Activated T-cell treated with anti-CD3 and anti-CD28 coated beads for 48 hours (primary cell): ENCODE measurements at regions not wholly inside any gene's neighbourhood (a gene's known extent, or its start where the extent isn't known, plus 50 kb on each side); places are given as distances from the start of the nearest gene placed in this dataset.
"Not testable (repeated sequence)": the region's sequence is repeated elsewhere in the genome, so short reads cannot be mapped to it uniquely, and the experiment has no call there.

Experiments used
- DNase-seq: peaks from one replicate; pipeline ENCODE4 v3.0.0-alpha.2; 2020; ENCODE audit warnings: low read depth

DNA sequence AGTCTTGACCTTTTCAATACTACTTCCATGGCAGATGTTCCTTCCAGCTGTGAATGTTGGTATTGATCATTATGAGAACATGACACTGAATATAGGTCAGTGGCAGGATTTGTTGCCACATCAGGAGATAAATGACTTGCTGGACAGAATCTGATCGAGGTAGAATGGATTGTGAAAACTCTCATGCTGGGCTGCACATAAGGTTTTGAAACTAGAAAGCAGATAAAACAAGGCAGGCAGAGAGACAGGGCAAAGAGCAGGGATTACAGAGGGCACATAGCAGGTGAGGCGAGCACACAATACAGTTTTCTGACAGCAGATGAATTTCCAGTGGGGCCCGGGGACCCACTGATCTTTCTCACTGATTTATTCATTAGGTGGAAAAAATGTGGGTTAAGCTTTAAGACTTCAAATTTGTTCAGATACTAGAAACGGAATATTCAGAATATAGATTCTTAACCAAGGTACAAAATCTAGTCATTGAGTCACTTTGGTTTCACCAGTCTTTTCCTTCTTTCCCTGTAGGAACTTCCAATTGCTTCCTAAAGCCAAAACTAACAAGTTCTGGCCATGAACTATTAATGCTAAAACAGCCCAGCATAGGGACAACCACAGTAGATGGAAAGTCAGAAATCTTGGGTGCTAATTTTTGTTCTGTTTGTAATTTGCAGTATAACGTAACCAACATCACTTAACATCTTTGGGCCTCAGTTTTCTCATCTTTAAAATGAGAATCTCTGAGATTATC lies 296.0 kb upstream of the PTBP2 start:
- no peak for DNase-seq

DNA sequence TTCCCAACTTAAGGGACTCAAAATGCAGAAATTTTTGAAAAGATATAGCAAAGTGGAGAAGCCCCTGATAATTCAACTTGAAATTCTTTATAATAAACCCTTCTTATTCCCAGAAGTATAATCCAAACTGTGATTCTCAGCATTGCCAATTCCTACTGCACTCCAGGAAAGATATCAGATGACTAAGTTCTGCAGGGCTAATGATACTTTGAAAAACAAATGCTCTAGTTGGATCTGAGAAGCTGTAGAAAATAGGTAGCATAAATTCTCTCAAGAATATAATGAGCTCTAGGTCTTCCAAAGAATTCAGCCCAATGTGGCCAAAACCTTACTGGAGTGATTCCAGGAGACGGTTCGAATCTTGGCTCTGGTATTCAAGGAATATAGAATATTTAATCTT lies 294.0 kb upstream of the PTBP2 start:
- DNase-seq, result no peak

DNA sequence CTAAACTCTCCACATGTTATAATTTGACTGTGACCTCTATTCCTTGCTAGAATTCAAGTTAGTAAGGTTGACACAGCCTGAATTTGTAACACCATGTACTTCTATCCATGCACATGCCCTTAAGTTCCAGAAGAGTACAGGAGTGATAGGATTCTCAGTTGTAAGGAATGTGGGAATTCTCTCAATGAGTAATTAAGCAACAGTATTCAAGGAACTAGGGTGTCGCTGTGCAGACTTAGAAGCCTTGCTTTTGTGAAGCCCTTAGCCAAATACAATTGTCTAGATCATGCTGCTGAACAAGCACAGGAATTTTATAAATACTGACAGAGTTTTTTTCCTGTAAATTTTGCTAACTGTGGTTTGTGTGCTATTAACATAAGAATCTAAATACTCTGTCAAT lies 276.3 kb upstream of the PTBP2 start:
- DNase-seq, result no peak

DNA sequence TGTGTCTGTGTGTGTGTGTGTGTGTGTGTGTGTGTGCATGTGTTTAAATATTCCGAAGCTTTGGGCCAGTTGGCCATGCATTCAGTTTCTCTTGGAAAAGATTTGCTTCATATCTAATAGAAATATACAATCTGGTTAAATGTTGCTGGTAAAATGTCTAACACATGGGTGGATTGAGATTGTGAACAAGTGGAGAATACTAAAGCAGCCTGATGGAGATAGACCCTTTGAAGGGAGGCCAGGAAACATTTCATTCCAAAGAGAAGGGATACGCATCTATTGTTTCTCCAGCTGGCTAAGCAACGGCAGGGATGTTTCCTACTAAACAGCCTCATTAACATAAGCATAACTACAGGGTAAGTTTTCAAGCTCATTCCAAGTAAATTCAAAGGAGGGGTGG lies 257.5 kb upstream of the PTBP2 start:
- DNase-seq, result no peak

DNA sequence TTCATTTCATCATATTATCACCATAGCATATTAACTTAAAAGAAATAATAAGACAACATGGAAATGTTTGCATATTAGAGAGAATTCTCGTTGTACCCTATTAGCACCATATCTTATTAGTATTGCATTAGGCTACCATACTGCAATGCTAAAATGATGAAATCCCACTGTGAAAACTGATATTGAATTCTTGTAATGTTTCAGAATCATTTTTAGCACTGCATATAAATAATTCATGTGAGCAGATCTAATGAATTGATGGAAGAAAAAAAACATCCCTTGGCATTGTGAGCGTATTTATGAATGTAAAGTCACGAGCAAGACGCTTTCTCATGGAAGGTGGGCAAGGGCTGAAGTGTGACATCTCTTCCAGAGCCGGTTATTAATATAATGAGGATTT lies 257.1 kb upstream of the PTBP2 start:
- DNase-seq, result no peak

DNA sequence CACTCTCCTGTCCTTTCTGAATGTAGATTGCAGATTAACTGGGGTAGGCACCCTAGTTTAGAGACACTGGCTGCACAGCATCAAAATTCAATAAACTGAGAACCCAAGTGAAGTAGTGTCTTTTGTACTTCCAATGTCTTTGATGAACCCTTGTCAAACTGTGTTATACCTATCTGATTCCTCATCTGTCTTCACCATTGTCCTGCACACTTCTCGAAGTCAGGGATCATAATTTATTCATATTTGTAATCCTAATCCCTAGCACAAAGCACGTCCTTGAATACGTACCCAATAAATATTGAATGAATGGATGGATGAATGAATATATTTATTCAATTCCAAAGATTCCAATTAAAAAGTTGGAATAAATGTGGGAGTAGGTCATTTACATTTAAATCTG lies 256.6 kb upstream of the PTBP2 start:
- no peak for DNase-seq

DNA sequence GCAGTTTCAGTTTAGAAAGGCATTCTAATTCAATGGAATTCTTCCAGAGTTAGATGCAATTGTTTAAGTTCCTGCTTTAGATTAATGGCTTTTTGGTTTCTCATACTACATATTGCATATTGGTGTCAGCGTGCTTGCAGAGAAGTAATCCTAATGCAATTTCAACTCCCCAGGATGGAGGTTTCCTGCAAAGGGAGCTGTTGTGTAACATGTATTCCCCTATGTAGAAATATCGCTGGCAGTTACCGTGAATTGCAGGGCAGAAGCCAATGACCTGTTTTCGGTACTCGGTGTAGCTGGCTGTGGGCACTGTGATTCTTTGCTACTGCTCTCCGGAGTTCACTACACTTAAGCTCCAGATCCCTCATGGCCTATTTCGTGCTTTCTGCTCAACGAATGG lies 256.1 kb upstream of the PTBP2 start:
- DNase-seq, result no peak

DNA sequence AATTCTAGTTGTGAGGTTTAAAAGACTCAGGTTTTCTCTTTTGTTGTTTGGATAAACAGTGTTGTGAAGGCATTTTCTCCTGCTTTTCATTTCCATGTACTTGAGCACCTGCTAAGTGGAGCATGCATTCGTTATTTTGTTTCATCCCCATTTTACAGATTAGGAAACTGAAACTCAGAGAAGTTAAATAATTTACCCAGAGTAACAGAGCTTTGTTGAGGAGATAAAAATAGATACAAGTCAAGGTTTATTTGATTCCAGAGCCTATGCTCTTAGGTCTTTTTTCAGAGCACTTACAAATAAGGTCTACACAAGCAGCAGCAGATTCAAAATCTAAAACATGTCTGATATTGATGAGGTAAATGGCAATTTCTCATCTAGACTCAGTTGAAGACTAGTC lies 254.7 kb upstream of the PTBP2 start:
- DNase-seq, result no peak

DNA sequence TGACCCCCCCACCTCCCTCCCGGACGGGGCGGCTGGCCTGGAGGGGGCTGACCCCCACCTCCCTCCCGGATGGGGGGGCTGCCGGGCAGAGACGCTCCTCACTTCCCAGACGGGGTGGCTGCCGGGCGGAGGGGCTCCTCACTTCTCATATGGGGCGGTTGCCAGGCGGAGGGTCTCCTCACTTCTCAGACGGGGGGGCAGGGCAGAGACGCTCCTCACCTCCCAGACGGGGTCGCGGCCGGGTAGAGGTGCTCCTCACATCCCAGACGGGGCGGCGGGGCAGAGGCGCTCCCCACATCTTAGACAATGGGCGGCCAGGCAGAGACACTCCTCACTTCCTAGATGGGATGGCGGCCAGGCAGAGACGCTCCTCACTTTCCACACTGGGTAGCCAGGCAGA lies 251.9 kb upstream of the PTBP2 start:
- DNase-seq, result not testable (repeated sequence)

DNA sequence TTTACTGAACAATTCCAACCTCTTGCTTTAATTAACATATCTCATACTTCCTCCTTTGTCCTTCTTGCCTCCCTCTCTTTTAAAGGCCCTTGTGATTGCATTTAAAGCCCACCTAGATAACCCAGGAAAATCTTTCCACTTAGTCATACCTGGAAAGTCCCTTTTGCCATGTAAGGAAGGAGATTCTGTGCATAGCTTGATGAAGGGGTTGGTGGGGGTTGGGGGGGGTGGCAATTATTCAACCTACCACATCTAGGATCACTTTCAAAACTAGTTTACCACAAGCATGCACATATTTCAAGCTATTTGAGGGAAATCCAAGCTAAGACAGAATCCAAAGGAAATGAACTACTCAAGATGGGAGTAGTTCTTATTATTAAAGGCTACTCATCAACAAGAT lies 249.1 kb upstream of the PTBP2 start:
- DNase-seq, result no peak

DNA sequence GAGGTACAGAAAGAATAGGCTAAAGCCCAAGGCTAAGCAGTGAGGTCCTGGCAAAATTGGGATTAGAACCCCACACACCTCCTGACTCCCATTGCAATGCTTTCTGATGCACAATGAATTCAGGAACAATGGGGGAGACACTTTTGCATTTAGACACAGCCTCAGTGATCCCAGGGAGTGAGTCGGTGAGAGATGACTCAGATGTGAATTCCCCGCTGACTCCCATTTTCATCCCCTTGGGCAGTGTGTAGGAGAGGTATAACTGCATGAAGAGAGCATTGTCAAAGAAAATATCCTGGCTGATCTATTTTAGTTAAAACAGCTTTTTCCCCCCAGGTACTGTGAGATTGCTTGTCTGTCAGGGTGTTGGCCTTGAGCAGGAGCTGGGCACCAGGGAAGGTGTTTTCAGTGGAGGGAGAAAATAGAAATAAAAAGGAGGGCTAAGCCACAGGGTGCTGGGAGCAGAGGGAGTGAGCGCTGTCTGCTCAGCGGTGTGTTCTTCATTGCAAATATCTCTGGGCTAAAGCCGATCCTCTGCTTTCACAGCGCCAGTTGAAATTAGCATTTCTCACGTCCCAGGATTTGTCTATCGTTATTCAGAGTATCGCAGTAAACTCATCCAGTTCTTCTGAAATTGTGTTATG lies 247.7 kb upstream of the PTBP2 start:
- DNase-seq, result no peak

DNA sequence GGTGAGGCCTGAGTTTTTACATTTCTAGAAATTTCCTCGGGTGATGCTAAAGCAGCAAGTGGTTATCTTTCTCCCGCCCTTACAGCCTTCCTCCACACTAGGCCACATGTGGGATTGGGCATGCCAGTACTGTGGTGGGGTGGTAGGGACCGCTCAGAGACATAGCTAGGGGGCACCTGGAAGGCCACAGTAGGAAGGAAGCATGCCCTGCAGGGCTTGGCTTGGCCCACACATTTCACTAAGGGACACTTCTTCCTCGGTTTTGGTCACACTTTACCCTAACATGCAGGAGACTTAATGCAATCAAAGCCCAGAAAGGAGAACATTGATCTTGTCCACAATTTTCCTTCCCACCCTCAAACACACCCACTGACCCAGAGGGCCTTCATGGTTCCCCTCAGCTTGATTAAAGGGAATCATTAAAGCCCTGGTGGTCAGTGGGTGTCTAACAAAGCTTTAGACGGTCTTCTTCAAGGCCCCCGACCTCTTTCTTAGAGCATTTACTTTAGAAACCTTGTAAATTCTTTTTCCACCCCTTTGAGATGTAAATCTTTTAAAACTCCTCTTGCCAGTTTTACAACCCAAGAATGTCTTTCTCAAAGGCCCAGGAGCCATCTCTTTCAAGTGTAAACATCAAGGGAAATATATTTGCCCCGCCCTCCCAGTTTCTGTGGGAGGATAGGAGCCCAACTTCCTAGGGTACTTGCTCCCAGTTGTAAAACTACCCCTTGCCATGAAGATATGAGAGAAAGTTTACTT lies 246.4 kb upstream of the PTBP2 start:
- no peak for DNase-seq

DNA sequence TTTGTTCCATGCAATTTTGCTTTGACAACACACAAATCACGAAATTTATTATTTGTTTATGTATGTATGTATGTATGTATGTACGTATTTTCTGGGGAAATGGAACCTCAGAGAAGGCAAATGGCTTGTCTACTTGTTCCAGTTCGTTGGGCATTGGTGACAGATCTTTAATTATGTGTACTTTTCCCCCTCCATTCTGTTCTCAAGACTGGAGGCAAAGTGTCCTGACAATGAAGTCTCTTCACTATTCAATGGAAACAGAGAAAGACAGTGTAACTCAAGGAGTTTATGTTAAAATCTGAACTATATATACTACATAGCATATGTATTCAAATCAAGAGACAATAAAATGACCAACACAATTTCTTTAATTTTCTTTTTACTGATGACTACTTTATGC lies 245.7 kb upstream of the PTBP2 start:
- DNase-seq, result no peak

DNA sequence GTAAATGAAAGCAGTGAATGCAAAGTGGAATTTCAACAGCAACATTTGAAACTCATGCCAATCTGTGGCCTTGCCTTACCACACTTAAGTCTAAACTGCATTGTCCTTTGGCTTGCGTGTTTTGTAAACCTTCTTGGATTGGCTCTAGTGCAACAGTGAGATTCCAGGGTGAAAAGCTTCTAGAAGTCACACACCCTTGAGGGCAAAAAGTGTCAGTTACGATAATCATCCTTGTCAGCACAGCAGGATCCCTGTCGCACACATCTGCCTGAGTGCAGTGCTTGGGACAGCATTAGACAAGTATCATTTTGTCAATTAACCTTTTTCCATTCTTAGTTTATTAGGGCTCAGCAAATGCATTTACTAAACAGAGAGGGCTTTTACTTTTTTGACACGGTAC lies 243.4 kb upstream of the PTBP2 start:
- DNase-seq, result no peak

DNA sequence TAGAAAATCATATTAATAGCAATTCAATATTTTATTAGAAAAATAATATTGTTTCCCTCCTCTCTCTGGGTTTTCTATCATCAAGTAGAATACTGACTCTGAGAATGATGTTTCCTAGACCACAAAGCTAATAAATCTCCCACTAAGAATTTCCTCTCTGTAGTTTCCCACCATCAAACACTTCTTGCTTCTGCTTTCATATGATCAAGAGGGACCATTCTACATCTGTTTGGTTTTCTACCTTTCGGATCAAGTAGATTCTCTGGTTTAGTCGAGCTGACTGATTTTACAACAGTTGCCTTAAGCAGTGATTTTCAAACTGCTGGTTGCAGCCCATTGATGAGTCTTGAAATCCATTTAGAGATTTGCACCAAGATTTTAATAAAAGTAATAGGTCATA lies 240.2 kb upstream of the PTBP2 start:
- DNase-seq, result no peak

DNA sequence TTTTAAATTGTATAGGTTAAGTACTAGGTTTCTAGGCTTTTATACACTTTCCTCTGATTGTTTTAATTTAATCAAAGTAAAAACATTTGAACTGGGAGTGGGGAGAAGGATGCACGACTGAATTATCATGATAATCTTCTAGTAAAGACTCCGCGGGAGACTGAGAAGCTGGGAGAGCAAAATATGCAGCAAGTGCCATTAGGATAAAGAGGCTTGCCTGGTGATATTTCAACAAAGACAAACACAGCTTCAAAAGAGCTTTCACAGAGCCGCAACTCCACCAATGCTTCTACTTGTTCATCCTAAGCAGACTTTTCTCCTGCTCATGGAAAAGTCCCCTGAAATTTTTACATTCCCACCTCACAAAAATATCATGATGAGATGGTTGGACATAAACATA lies 239.0 kb upstream of the PTBP2 start:
- no peak for DNase-seq

DNA sequence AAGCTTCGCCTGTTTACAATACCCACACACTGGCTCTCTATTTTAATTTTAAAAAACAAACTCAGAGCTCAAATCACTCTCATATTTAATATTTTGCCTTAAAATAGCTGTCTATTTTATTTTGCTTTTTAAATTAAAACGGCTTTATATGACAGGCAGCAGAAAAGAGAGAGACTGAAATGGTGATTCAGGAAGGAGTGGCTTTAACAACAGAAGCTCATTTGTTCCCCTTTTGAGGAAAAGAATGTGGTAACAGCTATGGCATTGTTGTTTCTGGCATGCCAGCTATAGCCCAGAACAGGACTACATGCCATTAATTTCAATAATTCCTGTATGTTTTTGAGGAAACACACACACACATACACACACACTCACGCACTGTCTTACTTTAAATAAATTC lies 234.2 kb upstream of the PTBP2 start:
- no peak for DNase-seq

DNA sequence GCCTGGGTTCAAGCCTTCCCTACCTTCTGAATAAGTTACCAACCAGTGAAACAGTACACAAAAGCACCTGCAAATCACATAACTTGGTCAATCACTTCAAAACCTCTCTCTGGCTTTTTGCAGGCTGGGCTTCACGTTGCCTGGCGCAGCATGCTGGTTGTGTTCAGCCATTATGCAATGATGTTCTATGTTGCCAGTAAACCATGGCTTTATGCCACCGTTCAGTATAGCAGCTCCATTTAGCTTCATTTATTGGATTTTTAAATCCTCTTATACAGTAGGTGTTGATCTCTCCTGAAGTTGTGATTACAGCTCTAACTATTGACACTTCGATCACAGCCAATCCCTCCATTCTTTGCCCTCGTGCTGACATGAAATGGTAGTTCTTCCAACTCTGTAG lies 233.6 kb upstream of the PTBP2 start:
- no peak for DNase-seq

DNA sequence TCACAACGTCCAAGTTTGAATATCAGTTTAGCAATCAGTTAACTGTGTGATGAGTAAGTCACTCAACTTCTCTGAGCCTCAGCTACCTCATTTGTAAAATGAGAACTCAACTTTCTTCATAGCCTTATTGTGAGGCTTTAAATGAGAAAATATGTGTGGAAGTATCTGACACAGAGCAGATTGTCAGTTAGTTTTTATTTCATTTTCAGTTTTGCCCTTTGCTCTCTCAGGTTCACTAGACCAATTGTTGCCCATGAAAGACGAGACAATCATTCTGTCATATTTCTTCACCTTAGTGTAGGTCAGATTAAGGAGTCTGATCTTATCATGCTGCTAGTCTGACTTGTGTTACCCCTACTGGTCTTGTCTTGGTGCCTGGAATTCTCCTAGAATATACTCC lies 232.8 kb upstream of the PTBP2 start:
- no peak for DNase-seq

DNA sequence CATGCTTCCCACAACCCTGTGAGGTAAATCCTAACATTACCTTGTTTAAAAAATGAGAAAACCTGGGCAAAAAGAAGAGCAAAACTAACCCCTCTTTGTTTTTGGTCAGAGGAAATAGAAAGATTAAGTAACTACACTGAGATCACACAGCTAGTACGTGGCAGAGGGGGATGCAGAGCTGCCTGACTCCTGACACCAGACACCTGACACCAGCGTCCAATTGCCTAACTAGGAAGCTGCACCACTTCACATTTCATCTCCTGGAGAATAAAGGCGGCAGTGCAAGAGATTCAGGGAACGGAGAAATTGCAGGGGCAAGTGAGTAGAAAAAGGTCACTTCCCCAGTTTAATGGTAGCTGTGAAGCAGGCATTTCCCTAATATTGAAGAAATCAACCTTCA lies 229.3 kb upstream of the PTBP2 start:
- DNase-seq, result no peak

DNA sequence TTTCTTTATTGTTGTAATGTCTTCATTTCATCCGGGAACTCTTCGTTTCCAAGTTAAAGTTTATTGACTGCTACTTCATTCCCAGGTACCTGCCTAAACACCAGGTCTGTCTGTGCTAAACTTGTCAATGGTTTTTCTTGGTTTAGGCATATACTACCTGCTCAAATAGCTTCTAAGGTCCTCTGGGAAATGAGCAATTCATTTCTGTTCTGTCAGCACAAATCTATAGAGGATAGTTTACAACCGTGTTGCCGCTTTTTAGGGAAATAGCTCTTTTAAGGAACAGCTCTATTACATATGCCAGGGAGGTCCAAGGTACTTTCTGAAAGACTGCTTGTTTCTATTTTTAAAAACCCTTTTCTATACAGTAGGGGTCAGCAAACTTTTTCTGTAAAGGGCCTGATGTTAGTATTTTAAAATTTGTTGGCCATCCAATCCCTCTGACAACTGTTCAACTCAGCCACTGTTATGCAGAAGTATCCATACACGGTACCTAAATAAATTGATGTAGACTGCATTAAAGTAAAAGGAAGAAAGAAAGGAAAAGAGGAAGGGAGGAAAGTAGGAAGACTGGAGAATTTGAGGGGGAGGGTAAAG lies 222.7 kb upstream of the PTBP2 start:
- no peak for DNase-seq

DNA sequence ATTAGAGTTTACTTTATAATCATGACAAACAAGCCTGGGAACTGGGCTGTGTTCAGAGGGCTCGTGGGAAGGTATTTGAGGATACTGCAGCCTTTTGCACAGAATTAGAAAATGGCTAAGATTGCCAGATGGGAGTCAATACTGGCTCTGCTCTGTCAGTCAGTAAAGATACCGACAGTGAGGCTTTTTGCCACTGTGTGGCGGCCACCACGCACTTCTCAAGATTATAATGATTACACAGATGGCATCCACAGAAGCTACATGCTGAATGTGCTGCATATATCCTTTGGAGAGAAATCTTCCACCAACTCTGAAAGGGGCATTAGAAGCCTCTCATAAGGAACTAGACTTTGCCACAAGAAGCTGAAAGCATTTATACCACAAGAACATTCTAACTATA lies 213.4 kb upstream of the PTBP2 start:
- no peak for DNase-seq

DNA sequence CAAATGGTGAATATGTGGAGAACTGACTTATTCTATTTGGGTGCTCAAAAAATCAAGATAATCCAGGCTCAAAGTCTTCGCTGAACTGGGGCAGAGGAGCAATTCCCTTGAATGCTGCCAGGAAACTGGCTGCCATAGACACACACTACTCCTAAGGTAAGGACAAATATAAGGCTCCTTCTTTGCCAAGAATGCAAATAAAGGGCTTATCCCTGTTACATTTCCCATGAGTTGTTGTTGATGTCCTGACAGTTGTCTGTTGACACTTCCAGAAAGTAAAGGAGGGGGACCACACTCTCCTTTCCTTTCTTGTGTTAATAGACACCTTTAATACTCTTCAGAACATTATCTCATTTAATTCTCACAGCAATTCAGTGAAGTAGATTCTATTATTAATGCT lies 212.2 kb upstream of the PTBP2 start:
- DNase-seq, result no peak
